ENCODE measurements at regions not wholly inside any gene's neighbourhood (a gene's known extent, or its start where the extent isn't known, plus 50 kb on each side); places are given as distances from the start of the nearest gene placed in this dataset.

DNA sequence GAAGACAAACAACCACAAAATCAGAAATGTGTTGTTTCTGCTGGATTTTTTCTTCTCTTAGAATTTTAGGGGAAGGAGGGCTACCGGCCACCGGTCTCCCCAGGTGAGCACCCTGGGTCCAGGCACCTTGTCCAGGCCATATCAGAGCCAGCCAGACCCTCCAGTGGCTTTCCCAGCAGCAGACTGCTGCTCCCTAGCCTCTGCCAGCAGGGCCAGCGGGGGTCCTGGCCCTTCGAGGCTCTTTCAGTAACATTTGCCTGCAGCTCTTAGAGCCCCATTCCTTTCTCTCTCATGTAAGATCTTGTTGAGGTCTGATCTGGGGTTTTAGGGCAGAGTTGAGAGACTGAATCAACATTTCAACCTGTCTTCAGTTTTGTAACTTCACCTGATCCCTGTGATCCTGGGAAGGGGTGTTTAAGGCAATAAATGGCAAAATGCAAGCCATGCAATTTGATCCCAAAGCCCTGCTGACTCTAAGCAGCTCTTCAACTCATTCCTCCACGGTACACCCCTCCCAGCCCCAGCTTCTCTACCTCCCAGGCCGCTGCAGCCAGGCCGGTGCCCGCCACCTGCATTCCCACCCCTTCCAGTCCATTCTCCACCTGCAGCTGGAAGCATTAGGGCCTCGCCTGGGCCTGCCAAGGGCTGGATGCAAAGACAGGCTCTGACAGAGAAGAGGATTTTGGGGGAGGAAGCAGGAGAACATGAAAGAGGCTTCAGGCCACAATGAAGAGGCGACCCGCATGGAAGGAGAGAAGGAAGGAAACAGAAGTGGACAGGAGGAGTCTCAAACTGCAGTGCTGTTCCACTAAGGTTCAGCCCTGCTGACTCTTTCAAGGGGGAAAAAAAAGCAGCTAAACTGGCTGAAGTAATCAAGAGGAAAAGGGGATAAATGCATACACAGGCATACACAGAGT lies 113.0 kb upstream of the FGF3 start:
- 67 to 81% methylated on average over 4 to 11 of the region's 11 CpGs for WGBS, 2 experiments (ENCODE audit: insufficient coverage in 1 of 2, insufficient read length in 1 of 2)
- Histone ChIP-seq H3K36me3 (ENCODE audit: control insufficient read depth, insufficient read depth, low read length) (no peaks in the 10 kb centered on the region), H3K4me1 (ENCODE audit: control insufficient read depth, insufficient read depth, low read length) (peaks cover 6% of the 10 kb centered on the region), H3K27me3 (ENCODE audit: control insufficient read depth, insufficient read depth, low read length, poor library complexity, severe bottlenecking) (no peaks in the 10 kb centered on the region), H3K27ac (ENCODE audit: low read depth, low read length) (no peak overlapping the region), H3K9ac (ENCODE audit: extremely low read depth, low read length, poor library complexity, severe bottlenecking) (no peak overlapping the region), H3K4me3 (ENCODE audit: low read length) (no peak overlapping the region), H3K9me3 (ENCODE audit: control insufficient read depth, low read length) (peaks cover 5% of the 10 kb centered on the region)
- TF ChIP-seq, protein P1, sequence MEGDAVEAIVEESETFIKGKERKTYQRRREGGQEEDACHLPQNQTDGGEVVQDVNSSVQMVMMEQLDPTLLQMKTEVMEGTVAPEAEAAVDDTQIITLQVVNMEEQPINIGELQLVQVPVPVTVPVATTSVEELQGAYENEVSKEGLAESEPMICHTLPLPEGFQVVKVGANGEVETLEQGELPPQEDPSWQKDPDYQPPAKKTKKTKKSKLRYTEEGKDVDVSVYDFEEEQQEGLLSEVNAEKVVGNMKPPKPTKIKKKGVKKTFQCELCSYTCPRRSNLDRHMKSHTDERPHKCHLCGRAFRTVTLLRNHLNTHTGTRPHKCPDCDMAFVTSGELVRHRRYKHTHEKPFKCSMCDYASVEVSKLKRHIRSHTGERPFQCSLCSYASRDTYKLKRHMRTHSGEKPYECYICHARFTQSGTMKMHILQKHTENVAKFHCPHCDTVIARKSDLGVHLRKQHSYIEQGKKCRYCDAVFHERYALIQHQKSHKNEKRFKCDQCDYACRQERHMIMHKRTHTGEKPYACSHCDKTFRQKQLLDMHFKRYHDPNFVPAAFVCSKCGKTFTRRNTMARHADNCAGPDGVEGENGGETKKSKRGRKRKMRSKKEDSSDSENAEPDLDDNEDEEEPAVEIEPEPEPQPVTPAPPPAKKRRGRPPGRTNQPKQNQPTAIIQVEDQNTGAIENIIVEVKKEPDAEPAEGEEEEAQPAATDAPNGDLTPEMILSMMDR (conservative IDR thresholded peaks at IDR 0.05) = no peak
- H3K4me1 Mint-ChIP-seq = peaks cover 11% of the 10 kb centered on the region
- peak; percentile 69 for DNase-seq
- no peak overlapping the region for H3K27ac Mint-ChIP-seq
- H3K36me3 Mint-ChIP-seq (ENCODE audit: low read depth) = no peaks in the 10 kb centered on the region
- H3K4me3 Mint-ChIP-seq = no peak overlapping the region
- peaks cover 20% of the 10 kb centered on the region for H3K27me3 Mint-ChIP-seq (ENCODE audit: insufficient read depth)
- no peaks in the 10 kb centered on the region for H3K9me3 Mint-ChIP-seq

DNA sequence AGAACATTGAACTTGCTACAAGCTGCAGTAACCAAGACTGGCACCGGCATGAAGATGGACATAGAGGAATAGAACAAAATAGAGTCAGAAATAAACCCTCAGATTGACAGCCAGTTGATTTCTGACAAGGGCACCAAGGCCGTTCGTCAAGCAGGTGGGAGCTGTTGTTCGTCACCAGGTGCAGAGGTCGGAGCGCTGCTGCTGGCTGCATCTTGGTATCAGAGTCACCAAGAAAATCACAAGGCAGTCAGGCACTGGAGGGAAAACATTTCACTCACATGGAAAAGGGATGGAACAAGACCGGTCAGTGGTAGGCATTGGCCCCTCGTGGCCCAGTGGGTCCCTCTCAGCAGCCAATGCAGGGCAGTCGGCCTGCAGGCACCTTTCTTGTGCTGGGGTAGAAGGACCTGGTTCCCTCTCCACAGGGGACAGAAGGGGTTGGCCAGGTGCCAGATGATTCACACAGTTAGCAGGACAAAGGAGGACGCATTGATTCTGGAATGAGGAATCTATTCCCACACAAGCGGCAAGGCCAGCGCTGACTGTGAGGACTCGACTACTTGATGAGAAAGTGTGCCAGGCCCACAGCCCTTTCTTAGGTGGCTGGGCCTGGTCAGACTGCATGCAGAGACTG lies 115.8 kb upstream of the FGF3 start:
- H3K4me1 ChIP-seq (ENCODE audit: control insufficient read depth, insufficient read depth, low read length) = peaks cover 6% of the 10 kb centered on the region
- no peak overlapping the region for H3K27ac Mint-ChIP-seq
- H3K9me3 Mint-ChIP-seq = no peaks in the 10 kb centered on the region
- peaks cover 11% of the 10 kb centered on the region for H3K4me1 Mint-ChIP-seq
- H3K9me3 ChIP-seq (ENCODE audit: control insufficient read depth, low read length) = peaks cover 5% of the 10 kb centered on the region
- WGBS, 2 experiments (ENCODE audit: insufficient coverage in 1 of 2, insufficient read length in 1 of 2) = 78 to 86% methylated on average over 13 of the region's 13 CpGs
- no peaks in the 10 kb centered on the region for H3K36me3 Mint-ChIP-seq (ENCODE audit: low read depth)
- H3K4me3 Mint-ChIP-seq = no peak overlapping the region
- no peak overlapping the region for H3K9ac ChIP-seq (ENCODE audit: extremely low read depth, low read length, poor library complexity, severe bottlenecking)
- TF ChIP-seq, protein P1 (conservative IDR thresholded peaks at IDR 0.05) = no peak
- no peak overlapping the region for H3K4me3 ChIP-seq (ENCODE audit: low read length)
- H3K27me3 Mint-ChIP-seq (ENCODE audit: insufficient read depth) = peaks cover 7% of the 10 kb centered on the region
- H3K27me3 ChIP-seq (ENCODE audit: control insufficient read depth, insufficient read depth, low read length, poor library complexity, severe bottlenecking) = no peaks in the 10 kb centered on the region
- no peak overlapping the region for H3K27ac ChIP-seq (ENCODE audit: low read depth, low read length)
- no peaks in the 10 kb centered on the region for H3K36me3 ChIP-seq (ENCODE audit: control insufficient read depth, insufficient read depth, low read length)
- DNase-seq = peak; percentile 88

DNA sequence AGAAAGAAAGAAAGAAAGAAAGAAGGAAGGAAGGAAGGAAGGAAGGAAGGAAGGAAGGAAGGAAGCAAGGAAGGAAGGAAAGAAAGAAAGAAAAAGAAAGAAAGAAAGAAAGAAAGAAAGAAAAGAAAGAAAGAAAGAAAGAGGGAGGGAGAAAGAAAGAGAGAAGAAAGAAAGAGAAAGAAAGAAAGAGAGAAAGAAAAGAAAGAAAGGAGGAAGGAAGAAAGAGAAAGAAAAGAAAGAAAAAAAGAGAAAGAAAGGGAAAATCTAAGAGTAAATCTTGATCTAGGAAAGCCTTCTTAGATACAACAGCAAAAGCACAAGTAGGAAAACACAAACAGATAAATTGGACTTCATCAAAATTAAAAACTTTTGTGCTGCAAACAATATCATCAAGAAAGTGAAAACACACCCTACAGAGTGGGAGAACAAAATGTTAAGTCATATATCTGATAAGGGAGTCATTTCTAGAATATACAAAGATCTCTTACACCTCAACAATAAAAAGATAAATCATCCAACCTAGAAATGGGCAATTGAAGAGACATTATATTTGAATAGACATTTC lies 116.8 kb upstream of the FGF3 start:
- H3K9me3 Mint-ChIP-seq = no peaks in the 10 kb centered on the region

More for the DNA sequence above, 116.8 kb upstream of the FGF3 start:
- no peak for DNase-seq
- Mint-ChIP-seq H3K36me3 (ENCODE audit: low read depth) (no peaks in the 10 kb centered on the region), H3K4me3 (no peak overlapping the region), H3K27me3 (ENCODE audit: insufficient read depth) (peaks cover 7% of the 10 kb centered on the region), H3K27ac (no peak overlapping the region), H3K4me1 (peaks cover 11% of the 10 kb centered on the region)
- TF ChIP-seq, protein P1 (conservative IDR thresholded peaks at IDR 0.05) = no peak
- peaks cover 5% of the 10 kb centered on the region for H3K9me3 ChIP-seq (ENCODE audit: control insufficient read depth, low read length)
- H3K27me3 ChIP-seq (ENCODE audit: control insufficient read depth, insufficient read depth, low read length, poor library complexity, severe bottlenecking) = no peaks in the 10 kb centered on the region
- H3K9ac ChIP-seq (ENCODE audit: extremely low read depth, low read length, poor library complexity, severe bottlenecking) = no peak overlapping the region
- no peak overlapping the region for H3K4me3 ChIP-seq (ENCODE audit: low read length)
- H3K36me3 ChIP-seq (ENCODE audit: control insufficient read depth, insufficient read depth, low read length) = no peaks in the 10 kb centered on the region
- H3K4me1 ChIP-seq (ENCODE audit: control insufficient read depth, insufficient read depth, low read length) = peaks cover 6% of the 10 kb centered on the region
- H3K27ac ChIP-seq (ENCODE audit: low read depth, low read length) = no peak overlapping the region

Data from endodermal cell (in vitro differentiated cells).